Fibroblast of peridontal ligament (primary cell): ENCODE measurements at regions not wholly inside any gene's neighbourhood (a gene's known extent, or its start where the extent isn't known, plus 50 kb on each side); places are given as distances from the start of the nearest gene placed in this dataset.
A peak's percentile ranks its signal among the peaks of the same experiment; 100 is the strongest.
"Not testable (repeated sequence)": the region's sequence is repeated elsewhere in the genome, so short reads cannot be mapped to it uniquely, and the experiment has no call there.

Experiments used
- DNase-seq: peaks from one replicate; pipeline ENCODE4 v3.0.0-alpha.2; 2010; ENCODE audit errors: extremely low read depth

GRCh38 chr3:63719796-63720445, 67.4 kb downstream of the SNTN start:
- no peak for DNase-seq

GRCh38 chr3:63720951-63721350, 68.5 kb downstream of the SNTN start:
- peak; percentile 90 for DNase-seq

GRCh38 chr3:63724987-63725386, 72.5 kb downstream of the SNTN start:
- peak; percentile 85 for DNase-seq

- no peak for DNase-seq
These were observed 74.2 kb downstream of the SNTN start for GRCh38 chr3:63726656-63727055.

- DNase-seq, result no peak
These were observed 74.8 kb downstream of the SNTN start for GRCh38 chr3:63727233-63727632.

GRCh38 chr3:63731866-63732265, 79.4 kb downstream of the SNTN start:
- no peak for DNase-seq

GRCh38 chr3:63733278-63733677, 80.8 kb downstream of the SNTN start:
- DNase-seq, result not testable (repeated sequence)

GRCh38 chr3:63734632-63735031, 82.2 kb downstream of the SNTN start:
- DNase-seq, result not testable (repeated sequence)

- not testable (repeated sequence) for DNase-seq
These were observed 82.3 kb upstream of the C3orf49 start for GRCh38 chr3:63736757-63737156.

GRCh38 chr3:63738577-63738976, 80.5 kb upstream of the C3orf49 start:
- not testable (repeated sequence) for DNase-seq

- no peak for DNase-seq
These were observed 79.6 kb upstream of the C3orf49 start for GRCh38 chr3:63739474-63739873.

GRCh38 chr3:63740116-63740515, 79.0 kb upstream of the C3orf49 start:
- DNase-seq, result no peak

- DNase-seq, result not testable (repeated sequence)
These were observed 74.4 kb upstream of the C3orf49 start for GRCh38 chr3:63744693-63745092.

GRCh38 chr3:63745757-63746156, 73.3 kb upstream of the C3orf49 start:
- DNase-seq, result no peak

GRCh38 chr3:63746211-63746610, 72.9 kb upstream of the C3orf49 start:
- no peak for DNase-seq

GRCh38 chr3:63751459-63751858, 67.6 kb upstream of the C3orf49 start:
- no peak for DNase-seq

- peak; percentile 58 for DNase-seq
These were observed 65.5 kb upstream of the C3orf49 start for GRCh38 chr3:63753567-63753966.

GRCh38 chr3:63753995-63754394, 65.1 kb upstream of the C3orf49 start:
- DNase-seq, result no peak

- peak; percentile 97 for DNase-seq
These were observed 56.9 kb upstream of the C3orf49 start for GRCh38 chr3:63762180-63762579.

- DNase-seq, result peak; percentile 92
These were observed 56.1 kb upstream of the C3orf49 start for GRCh38 chr3:63762934-63763550.

- peak; percentile 30 for DNase-seq
These were observed 54.6 kb upstream of the C3orf49 start for GRCh38 chr3:63764511-63764910.

- DNase-seq, result no peak
These were observed 52.8 kb upstream of the C3orf49 start for GRCh38 chr3:63766261-63766660.

GRCh38 chr3:63768386-63768785, 50.7 kb upstream of the C3orf49 start:
- DNase-seq, result no peak

- no peak for DNase-seq
These were observed 50.2 kb upstream of the C3orf49 start for GRCh38 chr3:63768888-63769287.
